GM18499 (cell line): ENCODE measurements at regions not wholly inside any gene's neighbourhood (a gene's known extent, or its start where the extent isn't known, plus 50 kb on each side); places are given as distances from the start of the nearest gene placed in this dataset.
"Not testable (repeated sequence)": the region's sequence is repeated elsewhere in the genome, so short reads cannot be mapped to it uniquely, and the experiment has no call there.

Experiments used
- ATAC-seq: cut with Tn5 transposase; IDR thresholded peaks from one replicate; pipeline ENCODE4 v1.9.1; 2021; ENCODE audit warnings: moderate number of reproducible peaks; ENCODE audit not compliant: insufficient read depth, unreplicated experiment

DNA sequence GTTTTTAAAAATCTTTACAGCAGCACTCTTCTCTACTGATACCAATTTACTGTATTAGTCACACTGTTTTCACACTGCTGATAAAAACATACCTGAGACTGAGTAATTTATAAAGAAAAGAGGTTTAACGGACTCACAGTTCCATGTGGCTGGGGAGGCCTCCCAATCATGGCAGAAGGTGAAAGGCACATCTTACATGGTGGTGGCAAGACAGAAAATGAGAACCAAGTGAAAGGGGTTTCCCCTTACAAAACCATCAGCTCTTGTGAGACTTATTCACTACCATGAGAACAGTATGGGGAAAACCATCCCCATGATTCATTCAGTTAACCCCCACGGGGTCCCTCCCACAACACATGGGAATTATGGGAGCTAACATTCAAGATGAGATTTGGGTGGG lies 481.9 kb upstream of the TLE4 start:
- not testable (repeated sequence) for ATAC-seq

DNA sequence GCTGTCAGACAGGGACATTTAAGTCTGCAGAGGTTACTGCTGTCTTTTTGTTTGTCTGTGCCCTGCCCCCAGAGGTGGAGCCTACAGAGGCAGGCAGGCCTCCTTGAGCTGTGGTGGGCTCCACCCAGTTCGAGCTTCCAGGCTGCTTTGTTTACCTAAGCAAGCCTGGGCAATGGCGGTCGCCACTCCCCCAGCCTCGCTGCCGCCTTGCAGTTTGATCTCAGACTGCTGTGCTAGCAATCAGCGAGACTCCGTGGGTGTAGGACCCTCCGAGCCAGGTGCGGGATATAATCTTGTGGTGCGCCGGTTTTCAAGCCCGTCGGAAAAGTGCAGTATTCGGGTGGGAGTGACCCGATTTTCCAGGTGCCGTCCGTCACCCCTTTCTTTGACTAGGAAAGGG lies 468.5 kb upstream of the TLE4 start:
- ATAC-seq: not testable (repeated sequence)

DNA sequence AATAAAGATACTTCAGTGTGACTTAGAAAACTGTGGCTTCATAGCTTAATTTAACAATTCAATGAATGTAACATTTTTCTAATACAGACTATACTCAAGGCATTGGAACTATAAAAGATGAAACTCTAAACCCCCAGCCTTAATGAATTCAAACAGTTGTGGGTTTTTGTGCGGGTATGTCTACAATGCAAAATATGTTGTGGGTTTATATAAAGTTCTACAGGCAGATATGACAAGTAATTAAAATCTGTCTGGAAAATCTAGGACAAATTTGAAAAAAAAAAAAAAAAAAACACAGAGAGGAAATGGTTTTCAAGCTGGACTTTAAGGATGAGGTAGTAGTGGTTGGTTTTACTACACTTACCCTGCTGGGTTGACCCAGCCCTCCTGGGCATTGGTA lies 467.5 kb upstream of the TLE4 start:
- ATAC-seq: no peak

DNA sequence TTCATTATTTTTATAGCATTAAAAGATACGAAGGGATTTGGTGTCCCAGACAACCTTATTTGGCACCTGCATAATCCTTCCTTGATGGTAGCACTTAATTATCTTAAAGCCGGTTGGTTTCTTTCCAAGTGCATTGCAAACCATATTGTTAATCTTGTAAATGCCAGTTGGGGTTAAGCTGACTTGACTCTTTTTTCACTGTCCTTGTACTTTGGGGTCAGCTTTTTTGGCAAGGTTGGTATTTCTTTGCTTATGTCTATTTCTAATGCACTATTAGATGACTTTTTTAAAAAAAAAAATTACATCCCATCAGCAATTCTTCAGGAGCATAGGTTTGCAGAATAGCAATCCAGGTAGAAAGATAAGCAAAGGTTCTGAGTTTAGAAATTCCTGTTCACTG lies 466.8 kb upstream of the TLE4 start:
- no peak for ATAC-seq

DNA sequence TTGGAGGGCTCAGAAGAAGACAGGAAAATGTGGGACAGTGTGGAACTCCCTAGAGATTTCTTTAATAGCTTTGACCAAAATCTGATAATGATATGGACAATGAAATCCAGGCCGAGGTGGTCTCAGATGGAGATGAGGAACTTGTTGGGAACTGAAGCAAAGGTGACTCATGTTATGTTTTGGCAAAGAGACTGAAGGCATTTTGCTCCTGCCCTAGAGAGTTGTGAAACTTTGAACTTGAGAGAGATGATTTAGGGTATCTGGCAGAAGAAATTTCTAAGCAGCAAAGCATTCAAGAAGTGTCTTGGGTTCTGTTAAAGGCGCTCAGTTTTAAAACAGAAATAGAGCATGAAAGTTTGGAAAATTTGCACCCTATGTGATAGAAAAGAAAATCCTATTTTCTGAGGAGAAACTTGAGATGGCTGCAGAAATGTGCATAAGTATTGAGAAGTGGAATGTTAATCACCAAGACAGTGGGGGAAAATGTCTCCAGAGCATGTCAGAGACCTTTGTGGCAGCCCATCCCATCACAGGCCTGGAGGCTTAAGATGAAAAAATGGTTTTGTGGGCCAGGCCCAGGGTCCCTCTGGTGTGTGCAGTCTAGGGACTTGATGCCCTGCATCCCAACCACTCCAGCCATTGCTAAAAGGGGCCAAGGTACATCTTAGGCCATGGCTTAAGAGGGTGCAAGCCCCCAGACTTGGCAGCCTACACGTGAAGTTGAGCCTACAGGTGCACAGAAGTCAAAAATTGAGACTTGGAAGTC lies 463.7 kb upstream of the TLE4 start:
- ATAC-seq: no peak

DNA sequence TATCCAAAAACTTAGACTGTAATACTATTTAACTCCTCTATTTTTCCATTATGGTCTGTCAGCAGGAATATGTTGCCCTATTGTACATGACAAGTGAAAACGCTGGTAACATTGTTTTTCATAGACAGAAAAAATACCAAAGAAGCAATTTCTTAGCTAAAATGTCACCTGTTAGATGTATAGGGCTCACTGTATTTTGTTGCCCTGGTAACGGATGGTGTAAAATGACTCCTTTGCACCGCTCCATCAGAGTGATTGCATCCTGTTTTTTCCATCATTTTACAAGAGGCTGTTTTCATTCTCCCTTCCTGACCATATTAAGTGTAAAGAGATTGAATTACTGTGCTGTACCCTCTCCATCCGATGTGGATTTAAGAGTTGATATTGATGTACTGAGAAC lies 460.1 kb upstream of the TLE4 start:
- ATAC-seq: no peak

DNA sequence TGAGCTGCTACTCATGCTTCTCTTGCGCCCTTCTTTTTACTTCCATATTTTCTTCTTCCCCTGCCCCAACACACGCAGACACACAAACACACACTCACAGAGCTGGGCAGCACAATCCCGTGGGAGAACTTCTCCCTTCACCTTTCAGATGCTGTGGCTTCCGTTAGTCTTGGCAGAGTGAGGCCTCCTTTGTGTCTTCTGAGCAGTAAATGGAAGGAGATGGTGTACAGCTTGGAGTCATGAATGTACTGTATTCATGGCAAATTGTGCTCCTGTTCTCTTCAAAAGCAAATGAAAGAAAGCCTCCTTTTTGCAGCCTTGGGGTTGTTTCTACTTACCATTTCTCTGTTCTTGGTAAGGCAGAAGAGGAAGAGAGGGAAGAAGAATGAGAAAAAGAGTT lies 456.6 kb upstream of the TLE4 start:
- ATAC-seq: no peak

DNA sequence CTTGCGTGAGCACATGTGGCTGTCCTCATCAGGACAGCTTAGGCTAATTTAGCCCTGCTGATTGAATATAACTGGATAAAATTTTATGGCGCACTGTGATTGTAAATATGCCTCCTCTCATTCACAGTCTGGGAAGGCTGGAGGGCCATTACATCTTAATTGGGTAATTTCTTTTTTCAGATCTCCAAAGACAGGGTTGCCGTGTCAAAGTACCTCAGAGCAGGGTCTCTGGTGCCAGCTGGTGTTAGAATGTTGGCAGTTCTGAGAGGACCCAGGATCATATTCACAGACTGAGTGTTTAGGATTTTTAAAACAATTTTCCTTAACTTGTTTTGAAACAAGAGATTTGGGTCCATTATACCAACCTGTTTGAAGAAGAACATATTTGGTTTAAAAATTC lies 455.7 kb upstream of the TLE4 start:
- no peak for ATAC-seq

DNA sequence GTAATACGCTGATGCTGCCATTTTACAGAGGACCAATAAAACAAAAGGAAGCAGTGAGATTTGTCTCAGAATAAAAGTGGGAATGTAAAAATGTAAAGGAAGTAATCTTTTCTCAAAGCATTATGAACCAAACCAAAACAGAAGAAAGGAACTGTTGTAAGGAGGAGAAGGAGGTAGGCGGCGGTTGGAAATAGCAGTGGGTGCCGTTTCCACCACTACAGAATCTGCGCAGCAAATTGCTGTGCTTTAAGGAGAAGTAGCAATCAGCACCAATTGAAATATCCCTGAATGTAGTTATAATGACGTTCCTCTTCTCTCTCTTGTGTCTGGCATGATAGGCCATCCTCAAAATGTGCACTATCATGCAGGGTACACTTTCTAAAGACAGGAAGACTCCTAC lies 455.1 kb upstream of the TLE4 start:
- no peak for ATAC-seq

DNA sequence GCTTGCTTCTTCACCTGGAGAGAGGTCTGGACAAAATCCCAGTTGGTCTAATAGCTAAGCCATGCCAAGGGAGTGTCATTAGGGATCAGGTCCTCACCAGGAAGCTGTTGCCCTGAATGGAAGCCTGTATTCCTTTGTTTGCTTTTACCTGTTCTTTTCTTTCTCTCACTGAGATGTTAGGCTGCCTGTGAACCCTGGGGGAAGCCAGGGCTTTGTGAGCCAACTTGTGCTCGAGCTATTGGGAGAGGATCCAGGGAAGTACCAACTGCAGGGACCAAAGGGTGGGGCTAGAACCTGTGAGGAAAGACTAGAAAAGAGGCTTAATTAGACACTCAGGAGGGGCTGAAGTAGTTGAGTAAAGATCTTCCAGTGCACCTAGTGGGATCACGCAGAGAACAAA lies 451.2 kb upstream of the TLE4 start:
- no peak for ATAC-seq

DNA sequence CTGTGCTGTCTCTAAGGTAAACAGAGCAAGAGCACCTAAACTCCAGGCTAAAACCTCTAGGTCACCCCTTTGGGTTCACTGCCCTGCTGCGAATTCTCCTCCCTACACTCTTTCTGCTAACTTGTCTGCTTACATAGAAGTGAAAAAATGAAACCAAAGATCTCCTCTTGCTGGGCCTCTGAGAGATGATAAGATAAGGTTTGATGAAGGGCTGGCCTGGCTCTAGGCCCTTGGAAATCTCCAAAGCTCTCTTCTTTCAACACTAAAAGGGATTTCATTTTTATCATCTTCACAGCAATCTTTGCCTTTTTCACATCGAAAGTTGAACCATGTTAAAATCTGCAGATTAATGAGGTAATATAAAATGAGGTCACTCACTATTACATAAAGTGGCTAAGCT lies 450.8 kb upstream of the TLE4 start:
- ATAC-seq: no peak

DNA sequence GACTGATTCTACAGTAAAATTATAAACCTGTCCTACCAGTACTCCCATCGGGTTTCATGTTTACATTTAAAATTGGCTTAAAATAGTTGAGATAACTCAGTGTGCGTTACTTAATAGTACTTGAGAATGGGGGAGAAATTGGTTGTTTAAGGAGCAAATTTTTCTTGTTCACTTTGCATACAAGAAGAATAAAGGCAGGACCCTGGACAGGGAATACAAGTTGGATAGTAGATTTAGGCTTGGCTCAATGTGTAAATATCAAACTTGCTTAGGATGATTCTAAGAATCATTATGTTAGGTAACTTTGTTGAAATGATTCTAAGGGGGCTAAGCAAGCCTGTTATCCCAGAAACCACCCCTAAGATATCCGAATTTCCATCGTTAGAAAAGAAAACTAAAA lies 448.4 kb upstream of the TLE4 start:
- ATAC-seq: no peak

DNA sequence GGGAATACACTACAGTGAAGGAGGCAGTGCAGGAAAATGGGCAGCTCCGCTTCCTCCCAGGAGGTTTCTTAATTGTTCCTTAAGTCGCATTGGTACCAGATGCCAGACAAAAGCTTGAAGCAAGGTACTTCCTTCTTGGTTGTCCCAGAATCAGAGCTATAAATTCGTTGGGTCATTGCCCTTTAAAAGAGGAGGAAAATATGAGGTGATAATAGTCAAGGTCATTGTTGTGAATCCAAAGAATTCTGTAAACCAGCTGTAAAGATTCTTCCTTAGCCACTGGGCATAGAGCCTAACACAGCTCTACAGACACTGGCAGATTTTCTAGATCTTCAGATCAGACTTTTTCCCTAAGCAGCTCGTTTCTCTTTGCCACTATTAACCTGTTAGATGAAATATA lies 444.1 kb upstream of the TLE4 start:
- ATAC-seq: no peak

DNA sequence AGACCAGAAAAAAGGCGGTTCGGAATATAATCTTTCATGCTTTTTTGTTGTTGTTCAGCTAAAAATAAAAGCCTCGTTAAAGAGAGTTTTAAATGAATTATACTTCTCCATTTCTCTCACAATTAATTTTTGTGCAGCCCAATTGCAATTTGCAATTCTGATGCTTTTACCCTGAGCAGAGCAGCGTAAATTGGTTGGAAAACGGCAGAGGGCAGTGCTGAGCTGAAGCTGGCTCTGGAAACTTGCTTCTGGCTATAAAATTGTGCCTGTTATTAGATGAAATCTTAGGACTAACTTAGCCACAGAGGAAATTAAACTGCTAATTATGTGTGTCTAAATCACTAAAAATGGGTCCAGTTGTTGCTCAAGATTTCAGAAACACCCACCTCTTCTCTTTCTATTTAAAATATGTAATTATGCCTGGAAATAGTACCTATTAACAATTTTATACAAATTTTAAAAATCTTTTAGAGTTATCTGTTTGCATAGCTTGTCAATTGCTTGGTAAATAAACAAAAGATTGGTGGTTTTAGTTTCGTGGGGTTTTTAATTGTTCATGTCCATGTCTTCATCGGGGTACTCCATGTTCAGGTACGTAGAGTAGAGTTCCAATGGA lies 441.8 kb upstream of the TLE4 start:
- no peak for ATAC-seq

DNA sequence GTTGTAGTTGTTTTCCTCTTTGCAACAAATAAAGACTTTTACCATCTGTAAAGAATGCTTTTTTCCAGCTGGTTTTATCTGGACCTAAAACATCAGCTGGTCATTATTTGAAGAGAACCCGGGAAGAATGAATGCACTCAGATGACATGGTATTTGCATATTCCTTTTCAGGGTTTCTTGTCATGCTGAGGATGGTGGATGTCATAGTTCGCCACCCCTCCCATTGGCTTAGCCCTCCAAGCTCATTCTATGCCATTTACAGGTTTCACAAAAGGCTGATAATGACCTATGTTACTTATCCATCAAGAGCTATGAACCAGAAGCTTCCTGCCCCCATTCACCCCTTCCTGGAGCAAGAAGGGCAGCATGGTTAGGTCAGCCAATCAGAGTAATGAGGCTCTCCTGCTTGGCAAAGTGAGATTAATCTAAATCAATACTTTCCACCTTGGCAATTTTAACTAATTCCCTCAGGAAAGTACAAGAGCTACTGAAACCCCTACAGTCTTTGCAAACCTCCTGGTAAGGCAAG lies 440.5 kb upstream of the TLE4 start:
- ATAC-seq: no peak

DNA sequence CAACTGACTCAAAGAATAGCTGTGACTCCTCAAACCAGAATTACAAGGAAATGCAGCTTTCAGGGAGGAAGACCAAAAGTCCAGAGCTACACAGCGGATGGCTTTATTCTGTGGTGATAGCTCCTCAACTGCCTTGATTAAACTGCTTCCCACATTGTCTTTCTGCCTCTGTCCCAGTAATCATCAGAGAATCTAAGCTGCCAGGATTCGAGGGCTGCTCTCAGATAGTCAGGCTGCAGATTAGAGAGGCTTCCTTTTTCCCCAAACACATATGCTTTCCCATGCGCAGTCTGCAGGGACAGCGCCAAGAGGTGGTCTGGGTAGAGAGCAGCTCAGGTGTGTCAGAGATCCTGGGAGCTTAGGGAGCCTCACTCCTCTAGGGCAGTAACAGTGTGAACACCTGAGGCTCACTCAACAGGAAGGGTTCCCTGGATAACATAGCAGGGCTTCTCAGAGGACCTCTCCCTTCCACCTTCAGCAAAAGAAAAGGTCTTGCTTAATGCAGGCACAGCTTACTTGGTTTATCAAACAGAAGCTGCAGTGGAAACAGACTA lies 439.9 kb upstream of the TLE4 start:
- ATAC-seq: no peak

DNA sequence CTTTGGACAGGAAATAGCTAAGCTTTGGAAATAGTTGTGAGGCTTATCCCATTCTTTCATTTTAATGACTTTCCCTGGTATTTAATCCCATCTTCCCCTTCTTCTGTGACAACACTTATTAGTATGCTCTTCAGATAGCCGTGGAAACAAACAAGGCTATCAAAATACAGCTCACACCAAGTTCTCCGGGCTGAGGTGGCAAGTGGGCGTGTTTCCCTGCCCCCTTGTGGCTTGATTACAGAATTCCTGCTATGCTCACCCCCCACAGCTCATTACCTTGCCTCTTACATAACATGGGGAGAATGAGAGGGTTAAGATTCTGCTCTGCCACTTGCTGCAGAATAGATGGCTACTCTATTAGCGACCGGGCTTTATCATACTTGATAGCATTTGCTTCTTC lies 437.1 kb upstream of the TLE4 start:
- ATAC-seq: no peak

DNA sequence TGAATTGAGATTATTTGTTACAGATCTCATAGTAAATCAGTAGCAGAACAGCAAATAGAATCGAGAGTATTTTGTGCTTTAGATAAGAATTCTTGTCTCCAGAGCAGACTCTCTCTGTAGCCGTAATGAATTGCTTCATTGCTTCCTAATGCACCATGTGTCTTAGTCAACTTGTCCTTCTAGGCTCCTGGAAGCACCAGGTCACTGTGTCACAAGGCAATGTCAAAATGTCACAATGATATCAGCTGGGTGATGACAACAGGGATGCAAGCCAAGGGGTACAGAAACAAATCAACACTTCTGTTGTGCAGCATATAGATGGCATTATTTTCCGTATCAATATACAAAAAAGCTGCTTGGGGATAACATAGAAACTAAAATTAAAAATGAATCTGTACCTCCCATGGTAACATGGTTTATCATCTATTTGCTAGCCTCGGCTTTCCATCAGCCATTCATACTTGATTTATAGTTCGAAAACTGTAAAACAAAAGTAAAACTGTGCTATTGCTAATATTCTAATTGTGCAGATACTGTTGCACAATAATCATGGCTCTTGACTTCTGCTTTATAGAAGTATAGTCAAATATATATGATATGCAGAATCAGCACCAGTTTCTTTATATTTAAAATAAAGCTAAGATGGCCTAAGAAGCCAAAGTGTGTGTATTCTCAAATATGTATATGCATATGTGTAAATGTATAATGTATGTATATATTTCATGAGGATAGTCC lies 435.9 kb upstream of the TLE4 start:
- no peak for ATAC-seq

DNA sequence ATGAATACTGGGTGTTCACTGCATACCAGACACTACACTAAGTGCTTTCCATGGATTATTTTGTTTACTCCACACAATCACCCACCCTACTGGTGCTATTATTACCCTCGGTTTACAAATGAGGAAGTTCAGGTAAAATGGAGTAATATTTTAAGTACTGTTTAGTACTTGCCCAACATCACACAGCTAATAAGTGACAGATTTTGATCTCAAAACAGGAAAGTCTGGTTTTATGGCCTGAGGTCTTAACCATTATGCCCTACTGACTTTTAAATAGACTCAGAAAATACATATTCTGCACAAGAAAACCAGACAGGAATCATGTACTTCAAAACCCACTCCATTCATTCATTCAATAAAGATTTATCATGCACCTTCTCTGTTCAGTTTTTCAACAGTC lies 431.0 kb upstream of the TLE4 start:
- no peak for ATAC-seq

DNA sequence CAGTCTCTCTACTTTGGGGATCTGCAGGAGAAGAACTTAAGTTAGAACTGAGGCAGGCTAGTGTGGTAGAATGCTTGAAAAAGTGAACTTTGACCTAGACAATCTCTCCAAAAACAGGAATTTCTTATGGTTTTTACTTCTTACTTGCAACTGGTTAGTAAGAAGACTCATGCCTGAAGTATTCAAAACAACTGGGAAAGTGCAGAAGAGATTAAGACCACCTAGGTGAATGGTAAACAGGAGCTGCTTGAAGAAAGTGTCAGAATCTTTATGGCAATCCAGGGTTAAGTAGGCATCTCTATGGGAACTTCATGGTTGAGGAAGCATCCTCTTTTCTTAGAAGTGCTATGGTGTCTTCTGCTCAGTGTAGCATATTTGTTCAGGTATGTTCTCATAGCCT lies 428.6 kb upstream of the TLE4 start:
- no peak for ATAC-seq

DNA sequence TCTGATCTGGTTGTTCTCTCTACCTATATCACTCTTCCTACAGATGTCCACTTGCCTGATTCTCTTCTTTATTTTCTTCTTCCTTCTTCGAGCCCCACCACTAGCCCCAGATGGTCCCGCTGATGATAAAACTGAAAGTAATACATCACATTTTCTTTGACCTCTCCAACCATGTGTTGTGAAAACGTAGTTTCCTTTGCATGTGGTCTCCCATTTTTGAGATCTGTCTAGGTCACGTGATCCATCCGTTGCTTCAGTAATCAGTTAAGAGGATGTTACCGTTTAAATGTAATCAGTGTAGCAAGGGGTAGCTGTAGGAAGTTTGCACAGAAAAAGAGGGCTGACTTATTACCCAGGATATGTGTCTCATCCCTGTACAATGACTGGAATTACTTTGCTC lies 426.3 kb upstream of the TLE4 start:
- no peak for ATAC-seq
